IPS-20b (cell line): ENCODE measurements at regions not wholly inside any gene's neighbourhood (a gene's known extent, or its start where the extent isn't known, plus 50 kb on each side); places are given as distances from the start of the nearest gene placed in this dataset.
A peak's percentile ranks its signal among the peaks of the same experiment; 100 is the strongest.

Experiments used
- H3K27ac ChIP-seq: one replicate; pipeline ENCODE4 v1.5.1; 2013; ENCODE audit warnings: low read length
- H3K27me3 ChIP-seq: 2 replicates; pipeline ENCODE4 v1.6.1; 2013; ENCODE audit warnings: mild to moderate bottlenecking, low read length, inconsistent platforms; ENCODE audit not compliant: insufficient read depth
- H3K36me3 ChIP-seq: 2 replicates; pipeline ENCODE4 v1.6.1; 2013; ENCODE audit warnings: low read depth, mild to moderate bottlenecking, inconsistent platforms, low read length, moderate library complexity; ENCODE audit not compliant: insufficient read depth
- H3K4me1 ChIP-seq: 2 replicates; pipeline ENCODE4 v1.6.1; 2013; ENCODE audit warnings: mild to moderate bottlenecking, control low read depth, inconsistent platforms, low read length, moderate library complexity; ENCODE audit not compliant: insufficient read depth
- H3K4me3 ChIP-seq: 2 replicates; pipeline ENCODE4 v1.5.1; 2013; ENCODE audit warnings: mild to moderate bottlenecking, low read length, inconsistent platforms
- H3K9ac ChIP-seq: 2 replicates; pipeline ENCODE4 v1.6.1; 2013; ENCODE audit warnings: low read depth, mild to moderate bottlenecking, inconsistent platforms, low read length, moderate library complexity
- H3K9me3 ChIP-seq: 2 replicates; pipeline ENCODE4 v1.6.1; 2013; ENCODE audit warnings: mild to moderate bottlenecking, low read depth, low read length, inconsistent platforms; ENCODE audit not compliant: insufficient read depth

- Histone ChIP-seq H3K27ac (no peak overlapping the region), H3K4me1 (no peaks in the 10 kb centered on the region), H3K9me3 (no peaks in the 10 kb centered on the region), H3K4me3 (no peak overlapping the region), H3K9ac (no peak overlapping the region), H3K36me3 (no peaks in the 10 kb centered on the region), H3K27me3 (no peaks in the 10 kb centered on the region)
Measured at GRCh38 chr13:73212482-73212881, 153.7 kb downstream of the KLF5 start.

GRCh38 chr13:73210218-73210883 is 151.5 kb downstream of the KLF5 start:
- Histone ChIP-seq H3K9ac (no peak overlapping the region), H3K27ac (no peak overlapping the region)

GRCh38 chr13:73204952-73205351 is 146.1 kb downstream of the KLF5 start:
- Histone ChIP-seq H3K4me1 (no peaks in the 10 kb centered on the region), H3K27me3 (no peaks in the 10 kb centered on the region)

More at GRCh38 chr13:73210218-73210883, 151.5 kb downstream of the KLF5 start:
- no peaks in the 10 kb centered on the region for H3K4me1 ChIP-seq
- no peaks in the 10 kb centered on the region for H3K9me3 ChIP-seq
- H3K4me3 ChIP-seq = no peak overlapping the region
- H3K27me3 ChIP-seq = no peaks in the 10 kb centered on the region
- no peaks in the 10 kb centered on the region for H3K36me3 ChIP-seq

GRCh38 chr13:73201626-73202025 is 142.8 kb downstream of the KLF5 start:
- H3K36me3 ChIP-seq = no peaks in the 10 kb centered on the region
- H3K27ac ChIP-seq = no peak overlapping the region
- no peaks in the 10 kb centered on the region for H3K27me3 ChIP-seq
- no peak overlapping the region for H3K4me3 ChIP-seq
- no peak overlapping the region for H3K9ac ChIP-seq
- no peaks in the 10 kb centered on the region for H3K9me3 ChIP-seq
- H3K4me1 ChIP-seq = no peaks in the 10 kb centered on the region

More at GRCh38 chr13:73204952-73205351, 146.1 kb downstream of the KLF5 start:
- Histone ChIP-seq H3K4me3 (no peak overlapping the region), H3K9me3 (no peaks in the 10 kb centered on the region), H3K9ac (no peak overlapping the region), H3K36me3 (no peaks in the 10 kb centered on the region), H3K27ac (no peak overlapping the region)

- Histone ChIP-seq H3K27me3 (no peaks in the 10 kb centered on the region), H3K36me3 (no peaks in the 10 kb centered on the region), H3K9me3 (no peaks in the 10 kb centered on the region), H3K27ac (no peak overlapping the region), H3K4me3 (no peak overlapping the region), H3K9ac (no peak overlapping the region), H3K4me1 (peaks cover 4% of the 10 kb centered on the region; the same call in 1 of the 2 replicates)
Measured at GRCh38 chr13:73198991-73199411, 140.2 kb downstream of the KLF5 start.

- Histone ChIP-seq H3K36me3 (no peaks in the 10 kb centered on the region), H3K9ac (no peak overlapping the region), H3K9me3 (no peaks in the 10 kb centered on the region), H3K27ac (no peak overlapping the region), H3K4me3 (no peak overlapping the region), H3K4me1 (peaks cover 9% of the 10 kb centered on the region; the same call in 1 of the 2 replicates), H3K27me3 (no peaks in the 10 kb centered on the region)
Measured at GRCh38 chr13:73195091-73195490, 136.3 kb downstream of the KLF5 start.

GRCh38 chr13:73194310-73194709 is 135.5 kb downstream of the KLF5 start:
- Histone ChIP-seq H3K27me3 (no peaks in the 10 kb centered on the region), H3K27ac (no peak overlapping the region), H3K9me3 (no peaks in the 10 kb centered on the region), H3K36me3 (no peaks in the 10 kb centered on the region), H3K4me3 (no peak overlapping the region), H3K9ac (no peak overlapping the region), H3K4me1 (peaks cover 13% of the 10 kb centered on the region; the same call in 1 of the 2 replicates)

GRCh38 chr13:73193554-73193953 is 134.7 kb downstream of the KLF5 start:
- peaks cover 13% of the 10 kb centered on the region; the same call in 1 of the 2 replicates for H3K4me1 ChIP-seq
- H3K9ac ChIP-seq = no peak overlapping the region
- H3K36me3 ChIP-seq = no peaks in the 10 kb centered on the region
- no peak overlapping the region for H3K27ac ChIP-seq
- no peaks in the 10 kb centered on the region for H3K27me3 ChIP-seq
- no peaks in the 10 kb centered on the region for H3K9me3 ChIP-seq
- H3K4me3 ChIP-seq = no peak overlapping the region

GRCh38 chr13:73190477-73190876 is 131.7 kb downstream of the KLF5 start:
- Histone ChIP-seq H3K36me3 (no peaks in the 10 kb centered on the region), H3K27me3 (no peaks in the 10 kb centered on the region), H3K9ac (no peak overlapping the region), H3K27ac (no peak overlapping the region), H3K9me3 (no peaks in the 10 kb centered on the region), H3K4me3 (no peak overlapping the region), H3K4me1 (peaks cover 13% of the 10 kb centered on the region; the same call in 1 of the 2 replicates)

GRCh38 chr13:73189776-73190175 is 131.0 kb downstream of the KLF5 start:
- no peak overlapping the region for H3K9ac ChIP-seq
- H3K27ac ChIP-seq = no peak overlapping the region
- peaks cover 9% of the 10 kb centered on the region; the same call in 1 of the 2 replicates for H3K4me1 ChIP-seq
- H3K36me3 ChIP-seq = no peaks in the 10 kb centered on the region
- peak overlapping the region; percentile 6; the same call in 1 of the 2 replicates for H3K4me3 ChIP-seq
- H3K27me3 ChIP-seq = no peaks in the 10 kb centered on the region
- no peaks in the 10 kb centered on the region for H3K9me3 ChIP-seq

GRCh38 chr13:73189362-73189761 is 130.6 kb downstream of the KLF5 start:
- no peak overlapping the region for H3K9ac ChIP-seq
- H3K4me3 ChIP-seq = peak overlapping the region; percentile 6; the same call in 1 of the 2 replicates
- H3K27me3 ChIP-seq = no peaks in the 10 kb centered on the region
- no peaks in the 10 kb centered on the region for H3K9me3 ChIP-seq
- H3K4me1 ChIP-seq = peaks cover 9% of the 10 kb centered on the region; the same call in 1 of the 2 replicates
- H3K27ac ChIP-seq = no peak overlapping the region
- no peaks in the 10 kb centered on the region for H3K36me3 ChIP-seq

GRCh38 chr13:73187106-73187505 is 128.3 kb downstream of the KLF5 start:
- no peak overlapping the region for H3K4me3 ChIP-seq
- H3K9me3 ChIP-seq = no peaks in the 10 kb centered on the region
- no peak overlapping the region for H3K9ac ChIP-seq
- H3K27ac ChIP-seq = no peak overlapping the region
- no peaks in the 10 kb centered on the region for H3K36me3 ChIP-seq
- H3K27me3 ChIP-seq = no peaks in the 10 kb centered on the region
- H3K4me1 ChIP-seq = peaks cover 9% of the 10 kb centered on the region; the same call in 1 of the 2 replicates
